OCI-LY3 (cell line): ENCODE measurements at regions not wholly inside any gene's neighbourhood (a gene's known extent, or its start where the extent isn't known, plus 50 kb on each side); places are given as distances from the start of the nearest gene placed in this dataset.
"Not testable (repeated sequence)": the region's sequence is repeated elsewhere in the genome, so short reads cannot be mapped to it uniquely, and the experiment has no call there.

ENCODE experiments used
- H2AFZ ChIP-seq: fragments of 200-600, 300-600 bp; shearing (Covaris generic); 2 replicates; pipeline ENCODE4 v1.6.0; 2014; ENCODE audit warnings: antibody characterized with exemption, low read depth, low read length
- H3K27ac ChIP-seq: fragments of 200-600, 300-600 bp; sonication (generic); 2 replicates; pipeline ENCODE4 v1.5.1; 2014; ENCODE audit warnings: mild to moderate bottlenecking, low read length, moderate library complexity, mixed read lengths
- H3K27me3 ChIP-seq: fragments of 200-600, 300-600 bp; sonication (generic); 2 replicates; pipeline ENCODE4 v1.6.1; 2014; ENCODE audit warnings: low read depth, low read length, mixed read lengths
- H3K36me3 ChIP-seq: fragments of 200-600, 300-600 bp; sonication (generic); replicated peaks from 2 replicates; pipeline ENCODE3; 2014; ENCODE audit warnings: low read depth, low read length, mixed read lengths
- H3K4me1 ChIP-seq: fragments of 300-600, 200-600 bp; sonication (generic); 2 replicates; pipeline ENCODE4 v1.6.1; 2014; ENCODE audit warnings: low read length, mixed read lengths
- H3K4me2 ChIP-seq: fragments of 200-600, 300-600 bp; sonication (generic); 2 replicates; pipeline ENCODE4 v1.6.1; 2014; ENCODE audit warnings: low read length, mixed read lengths
- H3K4me3 ChIP-seq: fragments of 300-600, 200-600 bp; sonication (generic); 2 replicates; pipeline ENCODE4 v1.5.1; 2014; ENCODE audit warnings: antibody characterized with exemption, mild to moderate bottlenecking, low read length, moderate library complexity
- H3K79me2 ChIP-seq: fragments of 300-600, 200-600 bp; shearing (Covaris generic); 2 replicates; pipeline ENCODE4 v1.6.1; 2014; ENCODE audit warnings: mild to moderate bottlenecking, low read length, mixed read lengths
- H3K9ac ChIP-seq: fragments of 300-600, 200-600 bp; shearing (Covaris generic); 2 replicates; pipeline ENCODE4 v1.6.0; 2014; ENCODE audit warnings: mild to moderate bottlenecking, low read length, moderate library complexity
- H3K9me3 ChIP-seq: fragments of 200-600, 300-600 bp; shearing (Covaris generic); 2 replicates; pipeline ENCODE4 v1.6.1; 2014; ENCODE audit warnings: low read length, mixed read lengths; ENCODE audit not compliant: insufficient read depth
- H4K20me1 ChIP-seq: fragments of 200-600, 300-600 bp; sonication (generic); 2 replicates; pipeline ENCODE4 v1.6.1; 2016; ENCODE audit warnings: low read length, mixed read lengths; ENCODE audit not compliant: insufficient read depth
- EZH2phosphoT487 ChIP-seq: fragments of 200-600 bp; shearing (Covaris generic); IDR thresholded peaks from 2 replicates; pipeline ENCODE4 v1.6.1; 2018; ENCODE audit warnings: antibody characterized with exemption, mixed run types, low read depth
- TF ChIP-seq, protein P1 (sequence below): fragments of 200-600, 300-600 bp; sonication (generic); IDR thresholded peaks from 2 replicates; pipeline ENCODE4 v1.5.1; 2014; ENCODE audit warnings: antibody characterized with exemption, low read length, low read depth

DNA sequence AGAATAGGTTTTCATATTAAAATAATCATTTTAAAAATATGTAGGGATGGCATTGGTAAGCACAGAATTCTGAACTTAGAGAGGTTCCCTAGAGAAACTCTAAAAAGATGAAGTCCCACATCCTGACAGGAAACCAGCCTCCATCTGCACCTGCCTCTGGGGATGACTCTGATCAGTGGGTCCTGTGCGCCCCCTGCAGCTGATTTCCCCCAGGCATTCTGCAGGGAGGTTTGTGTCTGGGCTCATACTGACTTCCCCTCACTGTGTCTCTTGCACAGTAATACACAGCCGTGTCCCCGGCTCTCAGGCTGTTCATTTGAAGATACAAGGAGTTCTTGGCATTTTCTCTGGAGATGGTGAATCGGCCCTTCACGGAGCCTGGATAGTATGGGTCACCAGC is 602.9 kb downstream of the TMEM121 start:
- Histone ChIP-seq H3K4me1 (peaks cover 18% of the 10 kb centered on the region), H3K79me2 (no peaks in the 10 kb centered on the region), H3K4me3 (no peak overlapping the region), H3K9ac (no peak overlapping the region), H3K27me3 (peaks cover 15% of the 10 kb centered on the region), H3K36me3 (no peaks in the 10 kb centered on the region), H2AFZ (no peak overlapping the region), H3K9me3 (no peaks in the 10 kb centered on the region), H3K27ac (no peak overlapping the region), H3K4me2 (peak overlapping the region; percentile 22; the same call in 1 of the 2 replicates), H4K20me1 (no peaks in the 10 kb centered on the region)
- TF ChIP-seq EZH2phosphoT487, result no peak
- TF ChIP-seq, protein P1, sequence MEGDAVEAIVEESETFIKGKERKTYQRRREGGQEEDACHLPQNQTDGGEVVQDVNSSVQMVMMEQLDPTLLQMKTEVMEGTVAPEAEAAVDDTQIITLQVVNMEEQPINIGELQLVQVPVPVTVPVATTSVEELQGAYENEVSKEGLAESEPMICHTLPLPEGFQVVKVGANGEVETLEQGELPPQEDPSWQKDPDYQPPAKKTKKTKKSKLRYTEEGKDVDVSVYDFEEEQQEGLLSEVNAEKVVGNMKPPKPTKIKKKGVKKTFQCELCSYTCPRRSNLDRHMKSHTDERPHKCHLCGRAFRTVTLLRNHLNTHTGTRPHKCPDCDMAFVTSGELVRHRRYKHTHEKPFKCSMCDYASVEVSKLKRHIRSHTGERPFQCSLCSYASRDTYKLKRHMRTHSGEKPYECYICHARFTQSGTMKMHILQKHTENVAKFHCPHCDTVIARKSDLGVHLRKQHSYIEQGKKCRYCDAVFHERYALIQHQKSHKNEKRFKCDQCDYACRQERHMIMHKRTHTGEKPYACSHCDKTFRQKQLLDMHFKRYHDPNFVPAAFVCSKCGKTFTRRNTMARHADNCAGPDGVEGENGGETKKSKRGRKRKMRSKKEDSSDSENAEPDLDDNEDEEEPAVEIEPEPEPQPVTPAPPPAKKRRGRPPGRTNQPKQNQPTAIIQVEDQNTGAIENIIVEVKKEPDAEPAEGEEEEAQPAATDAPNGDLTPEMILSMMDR, result peak; percentile 41

DNA sequence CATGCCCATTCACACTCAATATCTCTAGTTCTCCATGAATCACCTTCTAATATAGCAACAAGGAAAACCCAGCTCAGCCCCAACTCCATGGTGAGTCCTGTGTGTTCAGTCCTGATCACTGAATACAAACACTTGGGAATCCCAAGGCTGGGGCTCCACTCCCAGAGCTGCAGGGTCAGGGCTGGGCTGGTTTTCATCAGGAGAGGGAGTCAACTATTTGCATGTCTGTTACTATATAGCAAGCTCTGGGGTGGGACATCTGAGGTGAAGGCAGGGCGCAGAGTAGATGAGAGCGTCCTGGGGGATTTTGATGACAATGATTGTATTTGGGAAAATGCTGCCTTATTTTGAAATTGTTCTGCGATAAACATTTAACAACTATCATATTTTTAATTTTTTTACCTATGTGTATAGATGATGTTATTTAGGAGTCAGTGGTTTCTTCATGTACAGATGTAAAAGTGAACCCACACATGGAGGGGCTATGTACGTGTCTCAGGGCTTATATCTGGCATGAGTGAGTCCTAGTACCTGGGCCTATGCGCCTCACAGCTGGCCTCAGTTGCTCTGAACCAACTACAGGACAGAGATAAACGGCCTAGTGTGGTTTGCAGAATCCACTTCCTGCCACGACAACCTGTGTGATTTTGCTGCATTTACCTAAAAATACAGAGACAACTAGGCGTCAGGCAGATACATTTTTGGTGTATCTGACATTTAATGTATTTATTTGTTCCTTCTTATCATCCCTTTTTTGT is 603.7 kb downstream of the TMEM121 start:
- H3K36me3 ChIP-seq, H3K4me2 ChIP-seq, H2AFZ ChIP-seq, H4K20me1 ChIP-seq, H3K27ac ChIP-seq, H3K79me2 ChIP-seq, H3K9me3 ChIP-seq, H3K9ac ChIP-seq, H3K4me3 ChIP-seq: not testable (repeated sequence)
- peaks cover 14% of the 10 kb centered on the region for H3K27me3 ChIP-seq
- H3K4me1 ChIP-seq, result peaks cover 18% of the 10 kb centered on the region

DNA sequence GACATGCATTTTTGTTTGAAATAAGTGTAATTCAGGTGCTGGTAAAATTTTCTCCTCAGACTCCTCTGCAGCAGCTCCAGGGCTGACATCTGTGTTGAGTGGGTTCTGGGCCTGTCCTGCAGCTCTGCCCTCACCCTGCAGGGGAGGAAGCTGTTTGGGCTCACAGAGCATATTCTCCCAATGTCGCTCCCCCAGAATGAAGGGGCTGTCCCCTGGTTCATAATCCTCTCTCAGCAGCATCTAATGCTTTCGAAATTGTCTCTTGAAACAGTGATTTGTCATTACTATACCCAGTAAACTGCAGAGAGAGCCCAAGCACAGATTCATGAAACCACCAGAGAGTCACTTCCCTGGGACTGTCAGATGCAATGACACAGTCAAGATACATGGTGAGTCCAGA is 606.7 kb downstream of the TMEM121 start:
- not testable (repeated sequence) for H3K9me3 ChIP-seq, H3K4me3 ChIP-seq, H3K27me3 ChIP-seq, H4K20me1 ChIP-seq, H2AFZ ChIP-seq, H3K27ac ChIP-seq, H3K9ac ChIP-seq, H3K79me2 ChIP-seq, H3K36me3 ChIP-seq
- Histone ChIP-seq H3K4me2 (peak overlapping the region; percentile 59), H3K4me1 (peaks cover 18% of the 10 kb centered on the region)

DNA sequence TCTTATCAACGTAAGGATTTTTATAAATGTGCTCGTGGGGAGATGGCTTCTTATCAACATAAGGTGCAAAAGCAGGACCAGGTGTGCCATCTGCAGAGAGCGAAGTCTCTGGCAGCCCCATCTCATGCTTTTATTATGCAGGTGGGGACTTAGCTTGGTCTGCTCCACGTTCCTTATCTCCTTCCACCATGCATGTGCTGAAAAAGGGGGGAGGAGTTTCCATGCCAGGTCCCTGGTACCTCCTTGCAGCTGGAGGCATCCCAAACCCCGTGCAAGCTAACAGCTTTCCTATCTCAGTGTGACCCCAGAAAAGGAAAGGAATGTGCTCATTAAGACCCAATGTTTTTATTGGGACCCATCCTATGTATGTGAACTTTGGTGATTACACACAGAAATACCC is 608.5 kb downstream of the TMEM121 start:
- H4K20me1 ChIP-seq, result no peaks in the 10 kb centered on the region
- no peaks in the 10 kb centered on the region for H3K79me2 ChIP-seq
- peaks cover 14% of the 10 kb centered on the region for H3K4me1 ChIP-seq
- H3K27me3 ChIP-seq, result no peaks in the 10 kb centered on the region
- H3K9me3 ChIP-seq, result no peaks in the 10 kb centered on the region
- no peak overlapping the region for H3K4me3 ChIP-seq
- TF ChIP-seq EZH2phosphoT487, result no peak
- TF ChIP-seq, protein P1, result no peak
- H3K27ac ChIP-seq, result no peak overlapping the region
- no peak overlapping the region for H2AFZ ChIP-seq
- no peak overlapping the region for H3K9ac ChIP-seq
- no peak overlapping the region for H3K4me2 ChIP-seq
- H3K36me3 ChIP-seq, result no peaks in the 10 kb centered on the region

DNA sequence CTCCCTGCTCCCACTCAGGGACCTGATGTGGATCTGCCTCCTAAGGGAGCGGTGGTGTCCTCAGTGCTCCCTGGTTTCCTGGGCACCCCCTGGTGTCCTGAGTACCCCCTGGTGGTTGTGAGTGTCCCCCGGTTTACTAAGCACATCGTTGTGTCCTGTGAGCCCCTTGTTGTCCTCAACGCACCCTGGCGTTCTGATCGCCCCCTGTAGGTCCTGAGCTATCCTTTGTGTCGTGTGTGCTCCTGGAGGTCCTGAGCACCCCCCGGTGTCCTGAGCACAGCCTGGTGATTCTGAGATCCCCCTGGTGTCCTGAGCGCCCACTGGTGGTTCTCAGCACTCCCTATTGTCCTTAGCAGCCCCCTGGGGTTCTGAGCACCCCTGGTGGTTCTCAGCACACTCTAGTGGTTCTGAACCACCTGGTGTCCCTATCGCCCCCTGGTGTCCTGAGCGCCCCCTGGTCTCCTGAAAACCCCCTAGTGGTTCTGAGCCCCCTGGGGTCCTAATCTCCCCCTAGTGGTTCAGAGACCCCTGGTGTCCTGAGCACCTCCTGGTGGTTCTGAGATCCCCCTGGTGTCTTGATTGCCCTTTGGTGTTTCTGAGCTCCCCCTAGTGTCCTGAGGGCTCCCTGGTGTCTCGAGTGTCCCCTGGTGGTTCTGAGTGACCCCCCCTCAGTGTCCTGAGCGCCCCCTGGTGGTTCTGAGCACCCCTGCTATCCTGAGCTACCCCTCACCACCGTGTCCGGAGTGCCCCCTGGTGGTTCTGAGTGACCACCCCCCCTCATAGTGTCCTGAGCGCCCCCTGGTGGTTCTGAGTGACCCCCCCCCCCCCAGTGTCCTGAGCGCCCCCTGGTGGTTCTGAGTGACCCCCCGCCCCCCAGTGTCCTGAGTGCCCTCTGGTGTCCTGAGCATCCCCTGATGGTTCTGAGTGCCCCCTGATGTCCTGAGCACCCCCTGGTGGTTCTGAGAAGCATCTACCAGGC is 615.1 kb downstream of the TMEM121 start:
- TF ChIP-seq EZH2phosphoT487, result no peak
- TF ChIP-seq, protein P1, result peak; percentile 35
- H2AFZ ChIP-seq, result no peak overlapping the region
- H3K9me3 ChIP-seq, result no peaks in the 10 kb centered on the region
- H4K20me1 ChIP-seq, result no peaks in the 10 kb centered on the region
- H3K79me2 ChIP-seq, result no peaks in the 10 kb centered on the region
- H3K27me3 ChIP-seq, result no peaks in the 10 kb centered on the region
- no peaks in the 10 kb centered on the region for H3K4me1 ChIP-seq
- no peak overlapping the region for H3K27ac ChIP-seq
- no peak overlapping the region for H3K4me3 ChIP-seq
- no peak overlapping the region for H3K4me2 ChIP-seq
- H3K9ac ChIP-seq, result no peak overlapping the region
- H3K36me3 ChIP-seq, result no peaks in the 10 kb centered on the region

DNA sequence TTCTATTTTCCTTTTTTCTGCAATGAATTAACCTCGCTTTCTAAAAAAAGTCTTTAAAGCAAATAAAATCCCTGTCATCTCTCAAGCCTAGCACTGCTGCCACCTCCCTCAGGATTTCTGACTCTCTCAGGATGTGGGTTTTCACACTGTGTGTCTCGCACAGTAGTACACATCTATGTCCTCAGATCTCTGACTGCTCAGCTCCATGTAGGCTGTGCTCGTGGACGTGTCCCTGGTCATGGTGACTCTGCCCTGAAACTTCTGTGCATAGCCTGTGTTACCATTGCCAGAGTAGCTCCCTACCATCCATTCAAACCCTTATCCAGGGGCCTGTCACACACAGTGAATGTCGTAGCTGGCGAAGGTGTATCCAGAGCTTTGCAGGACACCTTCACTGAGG is 619.3 kb downstream of the TMEM121 start:
- not testable (repeated sequence) for H3K9ac ChIP-seq, H3K4me2 ChIP-seq, H4K20me1 ChIP-seq, H3K4me3 ChIP-seq, H3K27me3 ChIP-seq, H3K9me3 ChIP-seq, H3K27ac ChIP-seq, H3K79me2 ChIP-seq, H3K36me3 ChIP-seq, H3K4me1 ChIP-seq, H2AFZ ChIP-seq
